Frontal cortex (tissue), 3 donors: ENCODE measurements at regions not wholly inside any gene's neighbourhood (a gene's known extent, or its start where the extent isn't known, plus 50 kb on each side); places are given as distances from the start of the nearest gene placed in this dataset.
A peak's percentile ranks its signal among the peaks of the same experiment; 100 is the strongest.

Experiments used
- DNase-seq, 2 donors: peaks; one replicate each; pipeline ENCODE4 v3.0.0; 2012; ENCODE audit warnings: low spot score in 2 of 2
- FAIRE-seq: peaks from 2 replicates; lab custom pipeline; 2012; peaks lifted over from hg19 to GRCh38; lab: Jason Lieb, UNC
- donor health status: control.
- donor health status: control.
- donor health status: control.

- DNase-seq (no peak), FAIRE-seq (no peak)
Observed at GRCh38 chr18:77487951-77488740, 238.5 kb downstream of the GALR1 start.

GRCh38 chr18:77495079-77495478 lies 245.4 kb downstream of the GALR1 start:
- FAIRE-seq: no peak
- no peak for DNase-seq

- DNase-seq (no peak), FAIRE-seq (no peak)
Observed at GRCh38 chr18:77495982-77496690, 246.5 kb downstream of the GALR1 start.

GRCh38 chr18:77501266-77501665 lies 251.6 kb downstream of the GALR1 start:
- no peak for FAIRE-seq

GRCh38 chr18:77505499-77505898 lies 255.9 kb downstream of the GALR1 start:
- FAIRE-seq (peak; percentile 26), DNase-seq (no peak)

More at GRCh38 chr18:77501266-77501665, 251.6 kb downstream of the GALR1 start:
- no peak for DNase-seq

GRCh38 chr18:77512152-77512551 lies 262.5 kb downstream of the GALR1 start:
- DNase-seq (no peak), FAIRE-seq (no peak)

- FAIRE-seq (no peak), DNase-seq (no peak)
Observed at GRCh38 chr18:77517901-77518300, 268.3 kb downstream of the GALR1 start.

- DNase-seq: no peak
- FAIRE-seq: no peak
Observed at GRCh38 chr18:77520767-77521166, 271.1 kb downstream of the GALR1 start.

- FAIRE-seq: no peak
Observed at GRCh38 chr18:77522051-77522675, 272.5 kb downstream of the GALR1 start.

GRCh38 chr18:77524909-77525308 lies 275.3 kb downstream of the GALR1 start:
- no peak for DNase-seq
- no peak for FAIRE-seq

More at GRCh38 chr18:77522051-77522675, 272.5 kb downstream of the GALR1 start:
- peak in 1 of 2 donors; percentile 21 for DNase-seq

- FAIRE-seq: no peak
- DNase-seq: no peak
Observed at GRCh38 chr18:77526962-77527361, 277.3 kb downstream of the GALR1 start.

GRCh38 chr18:77528872-77529271 lies 279.2 kb downstream of the GALR1 start:
- no peak for FAIRE-seq

GRCh38 chr18:77529492-77530176 lies 280.0 kb downstream of the GALR1 start:
- FAIRE-seq (no peak), DNase-seq (no peak)

More at GRCh38 chr18:77528872-77529271, 279.2 kb downstream of the GALR1 start:
- DNase-seq: no peak

- FAIRE-seq: no peak
Observed at GRCh38 chr18:77530732-77531131, 281.1 kb downstream of the GALR1 start.

GRCh38 chr18:77539860-77540259 lies 290.2 kb downstream of the GALR1 start:
- FAIRE-seq: no peak
- no peak for DNase-seq

More at GRCh38 chr18:77530732-77531131, 281.1 kb downstream of the GALR1 start:
- no peak for DNase-seq

- no peak for FAIRE-seq
Observed at GRCh38 chr18:77544792-77545191, 295.1 kb downstream of the GALR1 start.

GRCh38 chr18:77547757-77548156 lies 298.1 kb downstream of the GALR1 start:
- DNase-seq: no peak
- FAIRE-seq: no peak

More at GRCh38 chr18:77544792-77545191, 295.1 kb downstream of the GALR1 start:
- no peak for DNase-seq

- DNase-seq (no peak), FAIRE-seq (no peak)
Observed at GRCh38 chr18:77548790-77549420, 299.3 kb downstream of the GALR1 start.

GRCh38 chr18:77550625-77551024 lies 301.0 kb downstream of the GALR1 start:
- DNase-seq (no peak), FAIRE-seq (no peak)

GRCh38 chr18:77551055-77551454 lies 301.4 kb downstream of the GALR1 start:
- no peak for FAIRE-seq
- DNase-seq: no peak
